ENCODE measurements at regions not wholly inside any gene's neighbourhood (a gene's known extent, or its start where the extent isn't known, plus 50 kb on each side); places are given as distances from the start of the nearest gene placed in this dataset.

GRCh38 chr5:99368726-99369125 lies 439.9 kb upstream of the CHD1 start:
- TF ChIP-seq ZNF512 (CRISPR knock-in tag; IDR thresholded peaks at IDR 0.05; ENCODE audit: borderline replicate concordance) (no peak), CTCF (IDR thresholded peaks at IDR 0.05) (no peak), MAX (CRISPR knock-in tag; IDR thresholded peaks at IDR 0.05) (no peak), IRF1 (CRISPR knock-in tag; IDR thresholded peaks at IDR 0.05) (no peak), ZNF121 (CRISPR knock-in tag; IDR thresholded peaks at IDR 0.05) (no peak), SP1 (CRISPR knock-in tag; conservative IDR thresholded peaks at IDR 0.05) (no peak)

Data from WTC11 (cell line).